ENCODE measurements at regions not wholly inside any gene's neighbourhood (a gene's known extent, or its start where the extent isn't known, plus 50 kb on each side); places are given as distances from the start of the nearest gene placed in this dataset.

DNA sequence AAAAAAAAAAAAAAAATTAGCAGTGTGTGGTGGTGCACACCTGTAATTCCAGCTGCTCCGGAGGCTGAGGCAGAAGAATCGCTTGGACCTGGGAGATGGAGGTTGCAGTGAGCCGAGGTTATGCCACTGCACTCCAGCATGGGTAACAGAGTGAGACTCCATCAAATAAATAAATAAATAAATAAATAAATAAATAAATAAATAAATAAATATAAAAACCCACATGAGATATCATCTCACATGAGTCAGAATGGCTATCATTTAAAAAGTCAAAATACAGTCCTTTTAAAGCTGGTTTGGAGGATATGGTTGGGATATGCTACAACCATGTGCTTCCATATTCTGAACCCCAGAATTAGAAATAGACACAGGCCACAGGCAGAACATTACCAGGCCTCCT lies 114.3 kb downstream of the WSCD1 start:
- H3K4me3 ChIP-seq (ENCODE audit: insufficient read depth, low read depth, low read length), result no peak overlapping the region
- H3K9ac ChIP-seq (ENCODE audit: low read depth, low read length), result no peak overlapping the region
- BruUV-seq (replicated peaks), result no TSS peak
- H3K56ac ChIP-seq (ENCODE audit: extremely low read depth, insufficient read depth, low read length), result no peak overlapping the region
- no peak overlapping the region for H3K27ac ChIP-seq (ENCODE audit: insufficient read depth, low read length)
- no peak overlapping the region for H4K5ac ChIP-seq (ENCODE audit: low read depth, low read length)
- no peak overlapping the region for H2AFZ ChIP-seq (replicated peaks; ENCODE audit: low read length, poor library complexity)
- H3K27me3 ChIP-seq (ENCODE audit: control insufficient read depth, insufficient read depth, low read length), result no peaks in the 10 kb centered on the region
- dilution Hi-C loops (cut with HindIII; ENCODE audit: low sequenced_read_pairs, unreplicated experiment), result no loop called here
- H3K36me3 ChIP-seq (ENCODE audit: control insufficient read depth, insufficient read depth, low read length), result no peaks in the 10 kb centered on the region
- no peak overlapping the region for H4K8ac ChIP-seq (ENCODE audit: low read depth in 2 of 2, low read length in 2 of 2)
- no peak overlapping the region for H2BK15ac ChIP-seq (ENCODE audit: low read depth, low read length)
- in situ Hi-C loops (cut with MboI; ENCODE audit: low sequenced_read_pairs), result loop anchor here (25.0 kb wide), 1 partner anchor 228 kb away; no protein-coding TSS in a partner anchor
- ATAC-seq (ENCODE audit: low read depth) (no peak), DNase-seq (no peak)
- no peak overlapping the region for H2BK20ac ChIP-seq (ENCODE audit: low read depth, low read length)
- H4K20me1 ChIP-seq (ENCODE audit: insufficient read depth, low read length), result no peaks in the 10 kb centered on the region
- no peak overlapping the region for H4K91ac ChIP-seq (ENCODE audit: insufficient read depth, low read depth, low read length)
- no peak overlapping the region for H3K14ac ChIP-seq (replicated peaks; ENCODE audit: low read depth, low read length)
- no peak overlapping the region for H3K23ac ChIP-seq (ENCODE audit: low read depth, low read length)
- no CpG with 5 or more reads among the region's 3 CpGs for WGBS, 2 experiments (ENCODE audit: extremely low coverage in 2 of 2, insufficient read length in 1 of 2)
- H3K4me1 ChIP-seq (ENCODE audit: control insufficient read depth, insufficient read depth, low read length), result no peaks in the 10 kb centered on the region
- H3K79me1 ChIP-seq (ENCODE audit: low read depth in 1 of 2, low read length in 2 of 2), result no peaks in the 10 kb centered on the region
- H3K9me3 ChIP-seq (ENCODE audit: control insufficient read depth, insufficient read depth, low read length), result peaks cover 3% of the 10 kb centered on the region; the same call in 1 of the 2 replicates
- no peak overlapping the region for H3K4me2 ChIP-seq (ENCODE audit: low read depth, low read length)
- H3K9me1 ChIP-seq (ENCODE audit: insufficient read depth, low read length), result no peaks in the 10 kb centered on the region
- H3K18ac ChIP-seq (ENCODE audit: low read depth, low read length), result no peak overlapping the region
- TF ChIP-seq ELK1 (IDR thresholded peaks at IDR 0.05; ENCODE audit: borderline replicate concordance, low read depth, low read length), result no peak
- no peak for TF ChIP-seq CTCF (conservative IDR thresholded peaks at IDR 0.05; ENCODE audit: low read depth, low read length)
- no peak for TF ChIP-seq CEBPB (IDR thresholded peaks at IDR 0.05; ENCODE audit: low read depth, low read length)
- TF ChIP-seq, protein P1, sequence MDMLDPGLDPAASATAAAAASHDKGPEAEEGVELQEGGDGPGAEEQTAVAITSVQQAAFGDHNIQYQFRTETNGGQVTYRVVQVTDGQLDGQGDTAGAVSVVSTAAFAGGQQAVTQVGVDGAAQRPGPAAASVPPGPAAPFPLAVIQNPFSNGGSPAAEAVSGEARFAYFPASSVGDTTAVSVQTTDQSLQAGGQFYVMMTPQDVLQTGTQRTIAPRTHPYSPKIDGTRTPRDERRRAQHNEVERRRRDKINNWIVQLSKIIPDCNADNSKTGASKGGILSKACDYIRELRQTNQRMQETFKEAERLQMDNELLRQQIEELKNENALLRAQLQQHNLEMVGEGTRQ (IDR thresholded peaks at IDR 0.05; ENCODE audit: low read depth, low read length), result no peak
- no peak for TF ChIP-seq CHD1 (IDR thresholded peaks at IDR 0.05; ENCODE audit: low read depth, low read length)
- no peak for TF ChIP-seq MXI1 (IDR thresholded peaks at IDR 0.05; ENCODE audit: borderline replicate concordance, low read depth, low read length)
- TF ChIP-seq NFE2L2 (IDR thresholded peaks at IDR 0.05; ENCODE audit: low read depth, low read length), result no peak
- no peak for TF ChIP-seq RFX5 (IDR thresholded peaks at IDR 0.05; ENCODE audit: low read depth, low read length)
- no peak for TF ChIP-seq MAFK (IDR thresholded peaks at IDR 0.05; ENCODE audit: low read depth, low read length)
- no peak for TF ChIP-seq RAD21 (IDR thresholded peaks at IDR 0.05; ENCODE audit: low read length)
- no peak overlapping the region for H2BK120ac ChIP-seq (ENCODE audit: low read depth, low read length)
- ChIA-PET POLR2A (ENCODE audit: unreplicated experiment) (no interaction called here), CTCF (no interaction called here)
- no peak overlapping the region for H2AK9ac ChIP-seq (replicated peaks; ENCODE audit: low read depth, low read length, poor library complexity)
- no peak overlapping the region for H2AK5ac ChIP-seq (ENCODE audit: low read depth, low read length)
- no peak overlapping the region for H2BK5ac ChIP-seq (ENCODE audit: low read depth, low read length, poor library complexity, severe bottlenecking)
- intact Hi-C loops (cut with micrococcal nuclease), result no loop called here
- H3K4ac ChIP-seq (ENCODE audit: low read depth, low read length), result no peak overlapping the region

Data from IMR-90 (cell line).